Stimulated activated CD8-positive, alpha-beta memory T cell treated with anti-CD3 and anti-CD28 coated beads, Interleukin-2, amount 100 ng/mL, for 48 hours (primary cell): ENCODE measurements at regions not wholly inside any gene's neighbourhood (a gene's known extent, or its start where the extent isn't known, plus 50 kb on each side); places are given as distances from the start of the nearest gene placed in this dataset.
"Not testable (repeated sequence)": the region's sequence is repeated elsewhere in the genome, so short reads cannot be mapped to it uniquely, and the experiment has no call there.

Experiments
- DNase-seq, 2 donors: peaks; one replicate each; pipeline ENCODE4 v3.0.0-alpha.2; 2020; ENCODE audit warnings: low read depth in 2 of 2

GRCh38 chr1:199612976-199613774 lies 414.3 kb upstream of the NR5A2 start:
- DNase-seq = no peak

- no peak for DNase-seq
Measured at GRCh38 chr1:199616947-199617346, 410.6 kb upstream of the NR5A2 start.

GRCh38 chr1:199619223-199619622 lies 408.3 kb upstream of the NR5A2 start:
- no peak for DNase-seq

GRCh38 chr1:199626228-199626627 lies 401.3 kb upstream of the NR5A2 start:
- not testable (repeated sequence) for DNase-seq

- no peak for DNase-seq
Measured at GRCh38 chr1:199629624-199630023, 397.9 kb upstream of the NR5A2 start.

GRCh38 chr1:199639453-199639852 lies 388.1 kb upstream of the NR5A2 start:
- no peak for DNase-seq

- no peak for DNase-seq
Measured at GRCh38 chr1:199641531-199641930, 386.0 kb upstream of the NR5A2 start.

GRCh38 chr1:199644912-199645311 lies 382.6 kb upstream of the NR5A2 start:
- DNase-seq = no peak

GRCh38 chr1:199646761-199647160 lies 380.7 kb upstream of the NR5A2 start:
- DNase-seq = no peak

GRCh38 chr1:199657449-199657848 lies 370.1 kb upstream of the NR5A2 start:
- DNase-seq = no peak

GRCh38 chr1:199660071-199660470 lies 367.4 kb upstream of the NR5A2 start:
- no peak for DNase-seq

- no peak for DNase-seq
Measured at GRCh38 chr1:199665371-199665770, 362.1 kb upstream of the NR5A2 start.

- DNase-seq = no peak
Measured at GRCh38 chr1:199667089-199667488, 360.4 kb upstream of the NR5A2 start.

- no peak for DNase-seq
Measured at GRCh38 chr1:199669916-199670315, 357.6 kb upstream of the NR5A2 start.

- DNase-seq = no peak
Measured at GRCh38 chr1:199671684-199672083, 355.8 kb upstream of the NR5A2 start.

- no peak for DNase-seq
Measured at GRCh38 chr1:199675937-199676336, 351.6 kb upstream of the NR5A2 start.

- no peak for DNase-seq
Measured at GRCh38 chr1:199678771-199679170, 348.7 kb upstream of the NR5A2 start.

GRCh38 chr1:199682081-199682480 lies 345.4 kb upstream of the NR5A2 start:
- no peak for DNase-seq

- DNase-seq = no peak
Measured at GRCh38 chr1:199684686-199685273, 342.7 kb upstream of the NR5A2 start.

- no peak for DNase-seq
Measured at GRCh38 chr1:199685369-199685768, 342.1 kb upstream of the NR5A2 start.

- DNase-seq = no peak
Measured at GRCh38 chr1:199687321-199687720, 340.2 kb upstream of the NR5A2 start.

GRCh38 chr1:199688133-199688676 lies 339.3 kb upstream of the NR5A2 start:
- no peak for DNase-seq

GRCh38 chr1:199688774-199689173 lies 338.7 kb upstream of the NR5A2 start:
- DNase-seq = no peak
